Panc1 (cell line): ENCODE measurements at regions not wholly inside any gene's neighbourhood (a gene's known extent, or its start where the extent isn't known, plus 50 kb on each side); places are given as distances from the start of the nearest gene placed in this dataset.

Experiments used
- CTCF ChIP-seq: fragments of 450-650 bp; IDR thresholded peaks from 2 replicates; pipeline ENCODE4 v1.5.1; 2017; ENCODE audit warnings: mild to moderate bottlenecking
- POLR2AphosphoS5 ChIP-seq: IDR thresholded peaks from 2 replicates; pipeline ENCODE4 v1.6.1; 2012; ENCODE audit warnings: mild to moderate bottlenecking, low read depth, low read length, moderate library complexity
- REST ChIP-seq, 2 experiments: IDR thresholded peaks; 2 replicates each; pipeline ENCODE4 v1.6.1; 2011 to 2012; ENCODE audit warnings: low read depth in 2 of 2, control low read depth in 1 of 2, low read length in 1 of 2, mild to moderate bottlenecking in 1 of 2, moderate library complexity in 1 of 2; ENCODE audit not compliant: insufficient read depth in 1 of 2

- no peak for TF ChIP-seq CTCF
- no peak for TF ChIP-seq POLR2AphosphoS5
- no peak for TF ChIP-seq REST (IDR thresholded peaks at IDR 0.05; ENCODE audit: insufficient read depth in 1 of 2, low read depth in 2 of 2, low read length in 1 of 2)
Measured at GRCh38 chr5:34410411-34411139, 245.6 kb upstream of the RAI14 start.
